Activated gamma-delta T cell treated with Interleukin-2 at 50 U/mL for 16 hours (primary cell): ENCODE measurements at regions not wholly inside any gene's neighbourhood (a gene's known extent, or its start where the extent isn't known, plus 50 kb on each side); places are given as distances from the start of the nearest gene placed in this dataset.

Experiments used
- DNase-seq: peaks from one replicate; pipeline ENCODE4 v3.0.0-alpha.2; 2020

- DNase-seq: no peak
These were observed 802.5 kb upstream of the SLITRK1 start for GRCh38 chr13:84684804-84685203.

DNA sequence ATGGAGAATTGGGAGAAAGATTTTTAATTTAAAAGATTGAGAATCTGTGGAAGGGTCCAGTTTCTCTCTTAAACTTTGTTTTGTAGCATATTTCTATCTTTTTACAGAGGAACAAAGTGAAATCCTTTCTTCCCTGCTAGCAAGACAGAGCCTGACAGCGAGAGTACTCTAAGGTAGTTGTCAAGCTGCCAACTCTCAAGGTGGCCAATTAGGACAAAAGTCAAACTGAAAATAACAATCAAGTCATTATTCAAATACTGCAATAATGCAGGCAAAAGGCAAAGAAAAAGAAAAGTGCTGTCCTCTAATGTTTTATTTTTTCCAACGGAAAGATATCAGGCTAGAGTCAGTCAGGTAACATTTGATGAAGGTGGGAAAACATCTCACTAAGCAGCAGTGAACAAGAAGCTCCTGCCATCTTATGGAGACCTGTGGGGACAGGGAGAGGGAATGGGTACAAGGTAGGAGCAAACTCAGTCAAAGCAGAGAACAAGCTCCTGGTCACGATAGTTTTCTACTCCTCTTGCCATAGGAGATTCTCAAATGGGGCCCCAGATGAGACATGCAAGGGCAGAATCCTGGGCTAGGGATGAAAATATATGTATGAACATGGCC lies 801.9 kb upstream of the SLITRK1 start:
- no peak for DNase-seq

DNA sequence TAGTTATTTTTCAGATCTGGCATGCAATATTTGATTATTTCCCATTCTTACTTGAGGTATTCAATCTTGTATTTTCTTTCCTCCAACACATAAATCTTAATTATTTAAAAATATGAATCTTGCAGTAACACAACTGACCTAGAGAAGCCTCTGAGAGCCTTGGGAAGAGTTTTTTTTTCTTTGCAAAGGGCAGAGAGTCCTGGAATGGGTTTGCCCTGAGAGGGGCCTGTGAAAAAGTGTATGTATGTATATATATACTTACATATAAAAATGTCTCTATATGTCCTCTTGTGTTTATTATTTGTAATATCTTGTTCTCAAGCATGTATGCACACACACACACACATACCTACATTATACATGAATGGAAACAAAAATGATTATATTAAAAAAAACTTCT lies 801.2 kb upstream of the SLITRK1 start:
- no peak for DNase-seq

- DNase-seq: no peak
These were observed 795.6 kb upstream of the SLITRK1 start for GRCh38 chr13:84677836-84678235.

DNA sequence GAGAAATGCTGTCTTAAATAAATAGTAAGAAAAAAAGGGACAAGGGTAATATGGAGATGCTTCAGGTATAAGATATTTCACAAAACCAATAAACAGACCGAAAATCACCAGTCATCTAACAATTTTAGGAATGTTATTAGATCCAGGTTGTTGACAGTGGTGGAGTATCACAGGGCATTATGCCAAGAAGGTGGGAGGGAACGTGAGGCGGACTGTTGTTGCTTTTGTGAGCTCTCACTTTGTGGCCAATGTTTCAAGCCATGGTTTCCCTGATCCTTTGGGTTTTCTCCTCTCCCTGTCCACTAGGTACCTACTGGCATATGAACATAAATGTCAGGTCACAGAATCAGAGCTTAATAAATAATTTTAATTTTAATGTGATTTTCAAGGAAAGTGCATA lies 790.3 kb upstream of the SLITRK1 start:
- DNase-seq: no peak

- no peak for DNase-seq
These were observed 788.0 kb upstream of the SLITRK1 start for GRCh38 chr13:84670245-84670644.

DNA sequence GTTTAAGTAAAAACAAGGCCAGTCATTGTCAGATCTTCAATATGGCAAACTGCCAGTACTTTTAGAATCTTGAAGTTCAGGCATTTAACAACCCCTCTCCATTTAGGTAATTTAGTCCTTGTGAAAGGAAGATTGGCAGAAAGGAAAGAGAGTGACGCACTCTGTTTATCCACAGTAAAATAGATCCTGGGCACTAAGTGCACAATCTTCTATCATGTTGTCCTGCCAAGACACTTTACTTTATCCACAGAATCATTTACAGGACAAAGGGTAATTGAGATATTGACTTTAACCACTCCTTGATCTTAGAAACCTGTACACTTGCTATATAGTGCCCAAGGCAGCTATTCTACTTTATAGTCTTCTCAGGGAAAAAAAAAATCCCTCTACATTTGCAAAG lies 786.4 kb upstream of the SLITRK1 start:
- DNase-seq: no peak

DNA sequence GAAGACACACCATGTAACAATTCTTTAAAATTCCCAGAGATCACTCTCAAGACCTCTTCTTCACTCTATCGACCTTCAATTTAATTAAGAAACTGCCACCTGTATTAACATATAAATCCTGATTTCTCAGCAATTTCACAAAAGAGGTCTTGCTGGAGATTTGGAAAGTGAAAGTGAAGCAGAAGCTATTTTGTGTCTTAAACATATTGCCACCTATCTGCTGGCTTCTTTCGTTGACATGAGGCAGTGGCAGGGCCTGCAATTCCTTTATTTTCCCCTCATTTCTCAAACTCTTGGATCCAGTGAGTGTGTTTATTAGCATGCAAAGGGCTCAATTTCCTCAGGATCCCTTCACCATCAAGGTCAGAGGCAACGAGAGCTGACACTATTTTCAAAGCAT lies 780.2 kb upstream of the SLITRK1 start:
- no peak for DNase-seq

- no peak for DNase-seq
These were observed 779.4 kb upstream of the SLITRK1 start for GRCh38 chr13:84661718-84662117.

DNA sequence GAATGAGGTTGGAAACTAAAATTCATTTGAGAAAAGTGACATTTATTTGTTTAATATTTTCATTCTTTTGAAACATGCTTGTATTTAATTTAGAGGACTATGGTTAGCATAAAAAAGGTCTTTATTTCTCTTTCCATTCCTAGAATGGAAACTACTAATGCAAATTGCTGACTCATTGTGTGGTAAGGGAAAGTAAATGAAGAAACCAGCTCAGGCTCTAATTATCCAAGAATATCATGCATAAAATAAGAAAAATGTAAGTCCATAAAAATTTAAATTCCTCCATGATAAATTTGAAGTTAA lies 777.0 kb upstream of the SLITRK1 start:
- no peak for DNase-seq

DNA sequence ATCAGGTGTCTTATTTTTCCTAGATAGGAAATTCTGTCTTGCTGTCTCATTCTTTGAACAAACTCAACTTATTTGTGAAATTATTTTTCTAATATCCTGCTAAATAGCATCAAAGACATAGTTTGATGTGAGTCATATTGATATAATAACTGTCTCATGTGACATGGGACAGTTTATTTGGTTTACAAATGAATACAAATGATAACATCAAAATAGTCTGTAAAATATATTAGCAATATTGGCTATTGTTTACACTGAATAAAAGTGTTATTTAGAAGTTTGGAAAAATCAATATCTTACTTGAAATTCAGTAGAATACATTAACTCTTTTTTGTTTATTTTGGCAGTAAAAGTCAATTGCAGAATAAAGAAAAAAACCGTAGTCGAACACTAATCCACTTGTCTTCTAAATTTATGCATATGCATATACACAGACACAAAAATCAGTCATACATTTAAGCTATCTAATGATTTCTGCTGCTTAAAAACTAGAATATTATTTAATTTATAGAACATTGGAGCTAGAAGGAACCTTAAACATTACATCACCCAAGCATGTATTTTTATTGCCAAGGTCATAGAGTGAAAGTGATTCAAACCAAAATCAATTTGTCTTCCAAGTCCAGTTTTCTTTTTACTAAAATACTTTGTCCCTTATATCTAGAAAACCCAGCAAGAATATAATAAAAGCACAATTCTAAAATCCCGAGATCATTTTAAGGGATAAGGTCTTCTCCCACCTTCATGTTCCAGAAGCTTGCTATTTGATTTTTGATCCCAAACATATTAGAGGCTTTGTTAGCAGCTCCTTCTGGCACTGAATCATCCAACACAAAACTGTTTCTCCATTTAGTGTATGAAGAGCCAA lies 776.5 kb upstream of the SLITRK1 start:
- no peak for DNase-seq

DNA sequence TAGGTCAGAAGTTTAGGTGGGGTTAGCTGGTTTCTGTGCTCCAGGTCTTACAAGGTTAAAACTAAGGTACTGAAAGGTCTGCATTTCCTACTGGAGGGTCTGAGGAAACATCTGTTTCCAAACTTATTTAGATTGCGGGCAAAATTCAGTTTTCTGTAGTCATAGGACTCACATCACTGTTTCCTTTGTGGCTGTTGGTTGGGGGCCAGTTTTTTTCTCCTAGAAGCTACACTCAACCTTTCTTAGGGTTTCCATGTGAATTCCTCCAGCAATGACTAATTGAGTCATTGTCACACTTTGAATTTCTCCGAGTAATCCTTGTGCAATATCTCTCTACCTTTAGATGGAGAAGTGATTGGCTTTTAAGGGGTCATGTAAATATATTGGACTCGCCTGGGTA lies 773.4 kb upstream of the SLITRK1 start:
- DNase-seq: no peak

GRCh38 chr13:84654654-84655275 lies 772.5 kb upstream of the SLITRK1 start:
- DNase-seq: no peak

GRCh38 chr13:84653915-84654534 lies 771.8 kb upstream of the SLITRK1 start:
- no peak for DNase-seq

GRCh38 chr13:84651705-84652104 lies 769.4 kb upstream of the SLITRK1 start:
- DNase-seq: no peak

GRCh38 chr13:84651288-84651687 lies 769.0 kb upstream of the SLITRK1 start:
- DNase-seq: no peak

DNA sequence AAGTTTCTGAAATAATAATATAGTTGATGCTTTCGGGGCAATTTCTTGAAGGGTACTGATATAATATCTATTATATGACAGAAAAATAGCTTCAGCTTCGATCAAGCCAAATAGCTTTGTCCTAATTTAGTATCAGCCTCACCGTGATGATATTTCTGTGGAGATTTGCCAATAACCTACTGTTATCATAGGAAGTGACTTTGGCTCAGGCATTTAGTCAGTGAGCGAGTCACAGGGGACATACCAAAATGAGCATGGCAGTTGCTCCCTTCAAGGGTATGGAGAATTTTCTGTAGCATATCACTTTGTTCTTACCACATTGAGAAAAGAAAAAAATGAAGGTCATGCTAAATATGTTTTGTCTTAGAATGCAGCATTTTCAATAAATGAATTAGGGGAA lies 767.6 kb upstream of the SLITRK1 start:
- no peak for DNase-seq

GRCh38 chr13:84648069-84648640 lies 765.9 kb upstream of the SLITRK1 start:
- no peak for DNase-seq

DNA sequence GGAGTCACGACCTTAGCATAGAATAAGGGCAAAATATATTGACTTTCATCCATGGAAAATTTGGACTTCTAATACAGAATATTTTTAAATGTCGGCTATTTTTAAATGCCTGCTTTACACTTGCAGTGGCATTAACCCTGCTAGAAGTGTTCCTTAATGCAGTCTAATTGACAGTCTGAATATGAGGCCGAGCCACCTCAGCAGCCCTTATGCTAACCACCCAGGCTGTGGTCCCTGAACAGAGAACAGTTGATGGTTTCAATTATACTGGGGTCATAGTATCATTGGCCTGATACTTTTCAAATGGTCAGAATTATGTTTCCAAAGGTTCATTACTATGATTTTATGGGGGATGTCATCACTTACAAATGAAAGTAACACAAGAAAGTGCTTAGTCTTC lies 764.7 kb upstream of the SLITRK1 start:
- no peak for DNase-seq

DNA sequence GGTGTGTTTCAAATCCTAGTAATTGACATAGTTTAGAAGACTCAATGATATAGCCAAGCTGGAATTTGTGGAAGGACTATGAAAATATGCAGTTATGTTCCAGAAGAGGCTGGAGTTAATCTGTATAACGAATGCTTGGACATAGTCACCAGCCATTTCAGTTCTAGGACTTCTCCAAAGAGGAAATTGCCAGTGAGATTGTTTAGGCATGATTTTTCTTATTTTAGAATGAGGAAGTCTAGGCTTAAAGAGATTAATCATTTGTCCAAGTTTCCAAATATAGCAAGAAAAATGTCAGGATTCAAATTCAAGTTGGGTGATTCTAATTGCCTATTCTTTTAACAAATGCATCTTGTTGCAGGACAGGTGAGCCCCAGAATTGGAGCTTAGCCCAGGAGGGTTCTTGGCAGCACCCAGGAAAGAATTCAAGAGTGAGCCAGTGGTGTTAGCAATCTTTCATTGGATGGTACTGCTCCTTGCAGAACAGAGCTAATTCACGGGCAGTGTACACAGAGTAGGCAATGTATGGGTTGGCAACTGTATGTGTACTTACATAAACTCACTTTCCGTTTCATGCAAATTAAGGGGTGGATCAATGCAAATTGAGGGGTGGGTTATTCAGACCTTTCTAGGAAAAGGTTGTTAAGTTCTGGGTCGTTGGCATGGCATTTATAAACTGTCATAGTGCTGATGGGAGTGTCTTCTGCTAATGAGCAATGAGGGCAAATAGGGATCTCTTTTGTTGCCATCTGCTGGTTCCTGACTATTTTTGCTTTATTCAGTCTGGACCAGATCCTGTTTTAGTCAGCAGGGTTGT lies 763.1 kb upstream of the SLITRK1 start:
- no peak for DNase-seq

DNA sequence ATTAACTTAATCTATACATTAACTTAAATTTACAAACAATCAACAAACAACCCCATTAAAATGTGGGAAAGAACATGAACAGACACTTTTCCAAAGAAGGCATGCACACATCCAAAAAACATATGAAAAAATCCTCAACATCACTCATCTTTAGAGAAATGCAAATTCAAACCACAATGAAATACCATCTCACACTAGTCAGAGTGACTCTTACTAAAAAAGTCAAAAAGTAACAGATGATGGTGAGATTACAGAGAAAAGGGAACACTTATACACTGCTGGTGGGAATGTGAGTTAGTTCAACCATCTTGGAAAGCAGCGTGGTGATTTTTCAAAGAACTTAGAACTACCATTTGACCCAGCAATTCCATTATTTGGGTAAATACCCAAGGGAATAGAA lies 759.2 kb upstream of the SLITRK1 start:
- DNase-seq: no peak

GRCh38 chr13:84640691-84641090 lies 758.4 kb upstream of the SLITRK1 start:
- no peak for DNase-seq

DNA sequence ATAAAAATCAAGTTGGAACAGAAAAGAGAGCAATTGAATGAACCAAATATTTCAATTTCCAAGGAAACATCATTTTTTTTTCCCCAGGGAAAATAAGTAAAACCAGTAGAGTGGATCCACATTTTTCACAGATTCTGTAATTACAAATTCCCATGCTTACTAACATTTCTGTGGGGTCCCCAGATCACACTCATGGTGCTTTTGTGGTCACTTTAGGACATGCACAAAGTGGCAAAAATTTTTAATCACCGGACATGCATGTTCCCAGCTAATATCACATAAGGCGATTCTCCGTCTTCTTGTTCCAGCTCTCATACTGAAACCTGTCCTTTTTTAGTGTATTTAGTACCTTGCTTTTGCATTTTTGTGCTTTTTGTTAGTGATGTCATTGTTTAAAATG lies 748.2 kb upstream of the SLITRK1 start:
- no peak for DNase-seq
